Keratinocyte (primary cell): ENCODE measurements at regions not wholly inside any gene's neighbourhood (a gene's known extent, or its start where the extent isn't known, plus 50 kb on each side); places are given as distances from the start of the nearest gene placed in this dataset.

Experiments
- DNase-seq: peaks from one replicate; pipeline ENCODE4 v3.0.0-alpha.2; 2011; ENCODE audit warnings: low read depth, missing footprints, low spot score
- FAIRE-seq: peaks from 2 replicates; lab custom pipeline; 2011; peaks lifted over from hg19 to GRCh38; lab: Jason Lieb, UNC
- H2AFZ ChIP-seq: 2 replicates; pipeline ENCODE4 v1.6.0; 2012; ENCODE audit warnings: low read length, control low read depth, inconsistent platforms; ENCODE audit not compliant: control insufficient read depth
- H3K27ac ChIP-seq: 2 replicates; pipeline ENCODE4 v1.5.1; 2011; ENCODE audit warnings: low read length; ENCODE audit not compliant: control insufficient read depth, insufficient read depth
- H3K27me3 ChIP-seq: 3 replicates; pipeline ENCODE4 v1.6.0; 2011; ENCODE audit warnings: low read length; ENCODE audit not compliant: control insufficient read depth, insufficient read depth; ENCODE audit errors: extremely low read depth
- H3K36me3 ChIP-seq, 2 experiments: 2 replicates in 1 of 2; 3 replicates in 1 of 2; pipeline ENCODE4 v1.5.1; 2011; ENCODE audit warnings: low read length in 2 of 2, mild to moderate bottlenecking in 1 of 2; ENCODE audit not compliant: control insufficient read depth in 2 of 2, insufficient read depth in 2 of 2; ENCODE audit errors: extremely low read depth in 1 of 2
- H3K4me1 ChIP-seq: 3 replicates; pipeline ENCODE4 v1.5.1; 2011; ENCODE audit warnings: low read length; ENCODE audit not compliant: control insufficient read depth, insufficient read depth; ENCODE audit errors: extremely low read depth
- H3K4me2 ChIP-seq: 3 replicates; pipeline ENCODE4 v1.6.0; 2011; ENCODE audit warnings: low read depth, low read length; ENCODE audit not compliant: control insufficient read depth, insufficient read depth; ENCODE audit errors: extremely low read depth
- H3K4me3 ChIP-seq, 3 experiments: fragments of 200-600 bp in 1 of 3; sonication (generic) in 1 of 3; 2 replicates in 2 of 3; 3 replicates in 1 of 3; pipeline ENCODE4 v1.5.1; 2011 to 2016; ENCODE audit warnings: low read length in 3 of 3, mild to moderate bottlenecking in 3 of 3, control low read depth in 2 of 3, inconsistent platforms in 1 of 3, low read depth in 1 of 3, mixed read lengths in 1 of 3, mixed run types in 1 of 3, moderate library complexity in 1 of 3; ENCODE audit not compliant: control insufficient read depth in 2 of 3, insufficient read depth in 2 of 3; ENCODE audit errors: extremely low read depth in 1 of 3
- H3K79me2 ChIP-seq: 2 replicates; pipeline ENCODE4 v1.6.0; 2012; ENCODE audit warnings: low read length; ENCODE audit not compliant: control insufficient read depth, insufficient read depth
- H3K9ac ChIP-seq: 3 replicates; pipeline ENCODE4 v1.6.0; 2011; ENCODE audit warnings: low read length; ENCODE audit not compliant: control insufficient read depth, insufficient read depth; ENCODE audit errors: extremely low read depth
- H3K9me1 ChIP-seq: 3 replicates; pipeline ENCODE4 v1.6.0; 2011; ENCODE audit warnings: low read length; ENCODE audit not compliant: control insufficient read depth, insufficient read depth; ENCODE audit errors: extremely low read depth
- H3K9me3 ChIP-seq: 2 replicates; pipeline ENCODE4 v1.5.1; 2012; ENCODE audit warnings: low read depth, low read length; ENCODE audit not compliant: control insufficient read depth
- H4K20me1 ChIP-seq: 3 replicates; pipeline ENCODE4 v1.6.0; 2011; ENCODE audit warnings: low read length; ENCODE audit not compliant: control insufficient read depth, insufficient read depth; ENCODE audit errors: extremely low read depth
- EZH2 ChIP-seq: IDR thresholded peaks from one replicate; pipeline ENCODE4 v1.6.1; 2012; ENCODE audit warnings: inconsistent platforms, mild to moderate bottlenecking, low read length, moderate library complexity
- dilution Hi-C: fragments of 300-500 bp; cut with MboI; formaldehyde crosslinking; loops from one replicate; pipeline ENCODE4 v1.7.0; 2020; ENCODE audit warnings: low sequenced_read_pairs; ENCODE audit not compliant: extremely low pct_ligation_motif_present
- TF ChIP-seq, protein P1 (sequence below), 3 experiments: IDR thresholded peaks in 1 of 3; conservative IDR thresholded peaks in 1 of 3; optimal IDR thresholded peaks in 1 of 3; 2 replicates in 2 of 3; 3 replicates in 1 of 3; pipeline versions ENCODE3 to v1.5.1; 2011; ENCODE audit warnings: low read length in 3 of 3, mild to moderate bottlenecking in 3 of 3, moderate library complexity in 2 of 3, control low read depth in 1 of 3, inconsistent platforms in 1 of 3; ENCODE audit not compliant: insufficient read depth in 2 of 3; ENCODE audit errors: extremely low read depth in 1 of 3

DNA sequence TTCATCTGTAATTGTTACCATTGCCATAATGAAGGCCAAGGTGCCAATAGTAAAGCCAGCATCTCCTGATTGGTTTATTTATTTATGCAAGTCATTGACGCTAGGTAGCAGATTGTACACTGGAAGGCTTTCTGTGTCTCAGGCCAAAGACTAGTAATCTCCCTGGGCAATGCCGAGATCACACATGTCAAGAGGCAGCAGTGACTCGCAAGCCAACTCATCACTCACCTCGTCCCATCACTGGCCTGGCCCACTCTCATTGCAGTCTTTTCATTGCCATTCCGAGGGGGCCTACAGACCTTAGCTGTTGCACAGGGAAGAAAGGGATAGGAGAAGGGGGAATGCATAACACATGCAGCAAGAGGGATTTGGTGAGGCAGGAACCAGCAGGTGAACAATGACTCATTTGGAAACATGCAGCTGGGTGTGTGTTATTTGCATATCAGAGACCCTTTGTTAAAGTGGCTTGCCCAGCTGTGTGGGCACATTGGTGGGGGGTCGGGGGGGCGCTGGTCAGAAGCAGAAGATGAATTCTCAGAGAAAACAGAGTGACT lies 448.7 kb upstream of the HNRNPA3 start:
- H3K9me1 ChIP-seq, result no peaks in the 10 kb centered on the region
- TF ChIP-seq EZH2, result no peak
- TF ChIP-seq, protein P1, sequence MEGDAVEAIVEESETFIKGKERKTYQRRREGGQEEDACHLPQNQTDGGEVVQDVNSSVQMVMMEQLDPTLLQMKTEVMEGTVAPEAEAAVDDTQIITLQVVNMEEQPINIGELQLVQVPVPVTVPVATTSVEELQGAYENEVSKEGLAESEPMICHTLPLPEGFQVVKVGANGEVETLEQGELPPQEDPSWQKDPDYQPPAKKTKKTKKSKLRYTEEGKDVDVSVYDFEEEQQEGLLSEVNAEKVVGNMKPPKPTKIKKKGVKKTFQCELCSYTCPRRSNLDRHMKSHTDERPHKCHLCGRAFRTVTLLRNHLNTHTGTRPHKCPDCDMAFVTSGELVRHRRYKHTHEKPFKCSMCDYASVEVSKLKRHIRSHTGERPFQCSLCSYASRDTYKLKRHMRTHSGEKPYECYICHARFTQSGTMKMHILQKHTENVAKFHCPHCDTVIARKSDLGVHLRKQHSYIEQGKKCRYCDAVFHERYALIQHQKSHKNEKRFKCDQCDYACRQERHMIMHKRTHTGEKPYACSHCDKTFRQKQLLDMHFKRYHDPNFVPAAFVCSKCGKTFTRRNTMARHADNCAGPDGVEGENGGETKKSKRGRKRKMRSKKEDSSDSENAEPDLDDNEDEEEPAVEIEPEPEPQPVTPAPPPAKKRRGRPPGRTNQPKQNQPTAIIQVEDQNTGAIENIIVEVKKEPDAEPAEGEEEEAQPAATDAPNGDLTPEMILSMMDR (optimal IDR thresholded peaks at IDR 0.05 in 1 of 3, IDR thresholded peaks at IDR 0.05 in 1 of 3, conservative IDR thresholded peaks at IDR 0.05 in 1 of 3; ENCODE audit: extremely low read depth in 1 of 3, insufficient read depth in 2 of 3, low read length in 3 of 3), result no peak
- H3K27ac ChIP-seq, result no peak overlapping the region
- no peak overlapping the region for H3K4me2 ChIP-seq
- H3K4me1 ChIP-seq, result no peaks in the 10 kb centered on the region
- H3K4me3 ChIP-seq, result no peak overlapping the region
- no peaks in the 10 kb centered on the region for H3K79me2 ChIP-seq
- dilution Hi-C loops, result no loop called here
- H3K36me3 ChIP-seq, result no peaks in the 10 kb centered on the region
- H4K20me1 ChIP-seq, result no peaks in the 10 kb centered on the region
- H3K9me3 ChIP-seq, result no peaks in the 10 kb centered on the region
- no peak for FAIRE-seq
- no peak overlapping the region for H2AFZ ChIP-seq
- no peaks in the 10 kb centered on the region for H3K27me3 ChIP-seq
- no peak overlapping the region for H3K9ac ChIP-seq
- DNase-seq, result no peak

DNA sequence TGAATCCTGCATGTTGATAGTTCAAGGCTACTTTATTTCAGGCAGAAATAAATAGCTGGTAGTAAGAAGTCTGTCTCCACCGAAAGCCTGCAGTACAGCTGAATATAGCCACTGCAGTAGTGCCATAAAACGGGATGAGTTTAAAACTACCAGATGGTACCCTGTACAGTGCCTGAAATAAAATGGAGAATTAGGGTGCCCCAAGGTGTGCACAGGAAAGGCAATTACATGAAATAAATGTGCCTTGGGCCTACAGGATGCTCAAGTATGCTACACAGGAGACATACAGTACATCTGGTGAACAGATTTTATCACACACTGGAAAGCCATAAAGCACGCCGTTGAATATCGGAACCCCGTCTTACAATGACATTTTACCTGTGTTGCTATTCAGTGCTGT lies 447.7 kb upstream of the HNRNPA3 start:
- H3K27me3 ChIP-seq, result no peaks in the 10 kb centered on the region
- no peak for FAIRE-seq
- dilution Hi-C loops, result no loop called here

More for the DNA sequence above, 447.7 kb upstream of the HNRNPA3 start:
- no peaks in the 10 kb centered on the region for H3K9me1 ChIP-seq
- H3K9me3 ChIP-seq, result no peaks in the 10 kb centered on the region
- no peaks in the 10 kb centered on the region for H3K4me1 ChIP-seq
- no peaks in the 10 kb centered on the region for H4K20me1 ChIP-seq
- H3K79me2 ChIP-seq, result no peaks in the 10 kb centered on the region
- H3K36me3 ChIP-seq, result no peaks in the 10 kb centered on the region
- no peak for TF ChIP-seq EZH2
- TF ChIP-seq, protein P1 (optimal IDR thresholded peaks at IDR 0.05 in 1 of 3, IDR thresholded peaks at IDR 0.05 in 1 of 3, conservative IDR thresholded peaks at IDR 0.05 in 1 of 3; ENCODE audit: extremely low read depth in 1 of 3, insufficient read depth in 2 of 3, low read length in 3 of 3), result no peak
- H3K27ac ChIP-seq, result no peak overlapping the region
- no peak overlapping the region for H2AFZ ChIP-seq
- no peak overlapping the region for H3K9ac ChIP-seq
- H3K4me2 ChIP-seq, result no peak overlapping the region
- H3K4me3 ChIP-seq, result no peak overlapping the region
- no peak for DNase-seq
